ENCODE measurements at regions not wholly inside any gene's neighbourhood (a gene's known extent, or its start where the extent isn't known, plus 50 kb on each side); places are given as distances from the start of the nearest gene placed in this dataset.

DNA sequence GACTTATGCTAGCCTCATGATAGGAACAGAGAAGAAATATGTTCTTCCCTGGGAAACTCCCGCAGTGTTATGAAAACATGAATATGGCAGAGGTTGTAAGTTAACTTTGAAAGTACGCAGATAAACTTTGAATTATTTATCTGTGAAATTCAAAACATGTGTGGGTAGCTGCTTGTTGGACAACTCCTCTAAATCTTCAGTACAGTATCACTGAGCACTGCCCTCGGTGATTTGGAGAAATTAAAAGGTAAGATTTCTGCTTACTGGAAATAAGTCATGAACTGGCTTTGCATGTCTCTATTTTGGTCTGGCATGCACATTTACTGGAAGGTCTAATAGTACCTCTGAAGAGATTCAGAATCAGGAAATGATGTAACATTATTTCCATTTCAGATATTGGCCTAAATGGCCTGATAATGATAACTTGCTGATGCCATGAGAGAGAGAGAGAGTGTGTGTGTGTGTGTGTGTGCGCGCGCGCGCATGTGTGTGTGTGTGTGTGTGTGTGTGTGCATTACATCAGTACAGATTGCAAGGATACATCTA lies 1441.9 kb upstream of the FLRT2 start:
- no peaks in the 10 kb centered on the region for H3K27me3 ChIP-seq (ENCODE audit: insufficient read depth)
- DNase-seq (ENCODE audit: low spot score) (no peak), ATAC-seq (no peak)
- H3K4me2 ChIP-seq = no peak overlapping the region
- H3K27ac ChIP-seq (ENCODE audit: low read depth) = no peak overlapping the region
- Mint-ChIP-seq H3K9me3 (peaks cover 21% of the 10 kb centered on the region), H3K4me3 (no peak overlapping the region), H3K36me3 (ENCODE audit: low read depth) (peaks cover 22% of the 10 kb centered on the region), H3K27me3 (ENCODE audit: insufficient read depth, low read depth, poor library complexity) (peaks cover 2% of the 10 kb centered on the region), H3K27ac (no peak overlapping the region), H3K4me1 (peaks cover 6% of the 10 kb centered on the region)
- TF ChIP-seq EZH2phosphoT487 (IDR thresholded peaks at IDR 0.05; ENCODE audit: unreplicated experiment) (no peak), JUNB (IDR thresholded peaks at IDR 0.05; ENCODE audit: unreplicated experiment) (no peak), EZH2 (IDR thresholded peaks at IDR 0.05; ENCODE audit: low read depth, unreplicated experiment) (no peak), ETS1 (IDR thresholded peaks at IDR 0.05) (no peak), POLR2AphosphoS5 (IDR thresholded peaks at IDR 0.05; ENCODE audit: low read depth) (no peak), ZNF331 (CRISPR knock-in tag; IDR thresholded peaks at IDR 0.05; ENCODE audit: low read depth) (no peak), ZNF114 (CRISPR knock-in tag; IDR thresholded peaks at IDR 0.05) (no peak), STAT1 (IDR thresholded peaks at IDR 0.05; ENCODE audit: unreplicated experiment) (no peak), NANOG (IDR thresholded peaks at IDR 0.05; ENCODE audit: borderline replicate concordance) (no peak), CTCF (conservative IDR thresholded peaks at IDR 0.05; ENCODE audit: low read depth in 2 of 2) (no peak)
- TF ChIP-seq, protein P1, sequence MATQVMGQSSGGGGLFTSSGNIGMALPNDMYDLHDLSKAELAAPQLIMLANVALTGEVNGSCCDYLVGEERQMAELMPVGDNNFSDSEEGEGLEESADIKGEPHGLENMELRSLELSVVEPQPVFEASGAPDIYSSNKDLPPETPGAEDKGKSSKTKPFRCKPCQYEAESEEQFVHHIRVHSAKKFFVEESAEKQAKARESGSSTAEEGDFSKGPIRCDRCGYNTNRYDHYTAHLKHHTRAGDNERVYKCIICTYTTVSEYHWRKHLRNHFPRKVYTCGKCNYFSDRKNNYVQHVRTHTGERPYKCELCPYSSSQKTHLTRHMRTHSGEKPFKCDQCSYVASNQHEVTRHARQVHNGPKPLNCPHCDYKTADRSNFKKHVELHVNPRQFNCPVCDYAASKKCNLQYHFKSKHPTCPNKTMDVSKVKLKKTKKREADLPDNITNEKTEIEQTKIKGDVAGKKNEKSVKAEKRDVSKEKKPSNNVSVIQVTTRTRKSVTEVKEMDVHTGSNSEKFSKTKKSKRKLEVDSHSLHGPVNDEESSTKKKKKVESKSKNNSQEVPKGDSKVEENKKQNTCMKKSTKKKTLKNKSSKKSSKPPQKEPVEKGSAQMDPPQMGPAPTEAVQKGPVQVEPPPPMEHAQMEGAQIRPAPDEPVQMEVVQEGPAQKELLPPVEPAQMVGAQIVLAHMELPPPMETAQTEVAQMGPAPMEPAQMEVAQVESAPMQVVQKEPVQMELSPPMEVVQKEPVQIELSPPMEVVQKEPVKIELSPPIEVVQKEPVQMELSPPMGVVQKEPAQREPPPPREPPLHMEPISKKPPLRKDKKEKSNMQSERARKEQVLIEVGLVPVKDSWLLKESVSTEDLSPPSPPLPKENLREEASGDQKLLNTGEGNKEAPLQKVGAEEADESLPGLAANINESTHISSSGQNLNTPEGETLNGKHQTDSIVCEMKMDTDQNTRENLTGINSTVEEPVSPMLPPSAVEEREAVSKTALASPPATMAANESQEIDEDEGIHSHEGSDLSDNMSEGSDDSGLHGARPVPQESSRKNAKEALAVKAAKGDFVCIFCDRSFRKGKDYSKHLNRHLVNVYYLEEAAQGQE (IDR thresholded peaks at IDR 0.05; ENCODE audit: unreplicated experiment) = no peak
- TF ChIP-seq, protein P2, sequence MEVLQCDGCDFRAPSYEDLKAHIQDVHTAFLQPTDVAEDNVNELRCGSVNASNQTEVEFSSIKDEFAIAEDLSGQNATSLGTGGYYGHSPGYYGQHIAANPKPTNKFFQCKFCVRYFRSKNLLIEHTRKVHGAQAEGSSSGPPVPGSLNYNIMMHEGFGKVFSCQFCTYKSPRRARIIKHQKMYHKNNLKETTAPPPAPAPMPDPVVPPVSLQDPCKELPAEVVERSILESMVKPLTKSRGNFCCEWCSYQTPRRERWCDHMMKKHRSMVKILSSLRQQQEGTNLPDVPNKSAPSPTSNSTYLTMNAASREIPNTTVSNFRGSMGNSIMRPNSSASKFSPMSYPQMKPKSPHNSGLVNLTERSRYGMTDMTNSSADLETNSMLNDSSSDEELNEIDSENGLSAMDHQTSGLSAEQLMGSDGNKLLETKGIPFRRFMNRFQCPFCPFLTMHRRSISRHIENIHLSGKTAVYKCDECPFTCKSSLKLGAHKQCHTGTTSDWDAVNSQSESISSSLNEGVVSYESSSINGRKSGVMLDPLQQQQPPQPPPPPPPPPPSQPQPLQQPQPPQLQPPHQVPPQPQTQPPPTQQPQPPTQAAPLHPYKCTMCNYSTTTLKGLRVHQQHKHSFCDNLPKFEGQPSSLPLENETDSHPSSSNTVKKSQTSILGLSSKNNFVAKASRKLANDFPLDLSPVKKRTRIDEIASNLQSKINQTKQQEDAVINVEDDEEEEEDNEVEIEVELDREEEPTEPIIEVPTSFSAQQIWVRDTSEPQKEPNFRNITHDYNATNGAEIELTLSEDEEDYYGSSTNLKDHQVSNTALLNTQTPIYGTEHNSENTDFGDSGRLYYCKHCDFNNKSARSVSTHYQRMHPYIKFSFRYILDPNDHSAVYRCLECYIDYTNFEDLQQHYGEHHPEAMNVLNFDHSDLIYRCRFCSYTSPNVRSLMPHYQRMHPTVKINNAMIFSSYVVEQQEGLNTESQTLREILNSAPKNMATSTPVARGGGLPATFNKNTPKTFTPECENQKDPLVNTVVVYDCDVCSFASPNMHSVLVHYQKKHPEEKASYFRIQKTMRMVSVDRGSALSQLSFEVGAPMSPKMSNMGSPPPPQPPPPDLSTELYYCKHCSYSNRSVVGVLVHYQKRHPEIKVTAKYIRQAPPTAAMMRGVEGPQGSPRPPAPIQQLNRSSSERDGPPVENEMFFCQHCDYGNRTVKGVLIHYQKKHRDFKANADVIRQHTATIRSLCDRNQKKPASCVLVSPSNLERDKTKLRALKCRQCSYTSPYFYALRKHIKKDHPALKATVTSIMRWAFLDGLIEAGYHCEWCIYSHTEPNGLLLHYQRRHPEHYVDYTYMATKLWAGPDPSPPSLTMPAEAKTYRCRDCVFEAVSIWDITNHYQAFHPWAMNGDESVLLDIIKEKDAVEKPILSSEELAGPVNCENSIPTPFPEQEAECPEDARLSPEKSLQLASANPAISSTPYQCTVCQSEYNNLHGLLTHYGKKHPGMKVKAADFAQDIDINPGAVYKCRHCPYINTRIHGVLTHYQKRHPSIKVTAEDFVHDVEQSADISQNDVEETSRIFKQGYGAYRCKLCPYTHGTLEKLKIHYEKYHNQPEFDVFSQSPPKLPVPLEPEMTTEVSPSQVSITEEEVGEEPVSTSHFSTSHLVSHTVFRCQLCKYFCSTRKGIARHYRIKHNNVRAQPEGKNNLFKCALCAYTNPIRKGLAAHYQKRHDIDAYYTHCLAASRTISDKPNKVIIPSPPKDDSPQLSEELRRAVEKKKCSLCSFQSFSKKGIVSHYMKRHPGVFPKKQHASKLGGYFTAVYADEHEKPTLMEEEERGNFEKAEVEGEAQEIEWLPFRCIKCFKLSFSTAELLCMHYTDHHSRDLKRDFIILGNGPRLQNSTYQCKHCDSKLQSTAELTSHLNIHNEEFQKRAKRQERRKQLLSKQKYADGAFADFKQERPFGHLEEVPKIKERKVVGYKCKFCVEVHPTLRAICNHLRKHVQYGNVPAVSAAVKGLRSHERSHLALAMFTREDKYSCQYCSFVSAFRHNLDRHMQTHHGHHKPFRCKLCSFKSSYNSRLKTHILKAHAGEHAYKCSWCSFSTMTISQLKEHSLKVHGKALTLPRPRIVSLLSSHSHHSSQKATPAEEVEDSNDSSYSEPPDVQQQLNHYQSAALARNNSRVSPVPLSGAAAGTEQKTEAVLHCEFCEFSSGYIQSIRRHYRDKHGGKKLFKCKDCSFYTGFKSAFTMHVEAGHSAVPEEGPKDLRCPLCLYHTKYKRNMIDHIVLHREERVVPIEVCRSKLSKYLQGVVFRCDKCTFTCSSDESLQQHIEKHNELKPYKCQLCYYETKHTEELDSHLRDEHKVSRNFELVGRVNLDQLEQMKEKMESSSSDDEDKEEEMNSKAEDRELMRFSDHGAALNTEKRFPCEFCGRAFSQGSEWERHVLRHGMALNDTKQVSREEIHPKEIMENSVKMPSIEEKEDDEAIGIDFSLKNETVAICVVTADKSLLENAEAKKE (CRISPR knock-in tag; IDR thresholded peaks at IDR 0.05) = no peak
- peaks cover 9% of the 10 kb centered on the region; the same call in 1 of the 2 replicates for H3K4me1 ChIP-seq (ENCODE audit: insufficient read depth)
- no peaks in the 10 kb centered on the region for H4K20me1 ChIP-seq (replicated peaks; ENCODE audit: insufficient read depth)
- no peak overlapping the region for H3K4me3 ChIP-seq
- H2AFZ ChIP-seq = no peak overlapping the region; the same call in 1 of the 2 replicates
- H3K36me3 ChIP-seq (ENCODE audit: insufficient read depth) = no peaks in the 10 kb centered on the region
- H3K79me2 ChIP-seq (replicated peaks; ENCODE audit: insufficient read depth) = no peaks in the 10 kb centered on the region
- no peaks in the 10 kb centered on the region for H3F3A ChIP-seq (replicated peaks; ENCODE audit: low read depth)
- no peaks in the 10 kb centered on the region; the same call in 1 of the 2 replicates for H3K9me2 ChIP-seq (ENCODE audit: insufficient read depth)

All from GM23338 (cell line).